Hippocampal formation (tissue), 2 donors: ENCODE measurements at regions not wholly inside any gene's neighbourhood (a gene's known extent, or its start where the extent isn't known, plus 50 kb on each side); places are given as distances from the start of the nearest gene placed in this dataset.
"Not testable (repeated sequence)": the region's sequence is repeated elsewhere in the genome, so short reads cannot be mapped to it uniquely, and the experiment has no call there.

Experiments
- DNase-seq, 2 donors: peaks; one replicate each; lab custom pipeline; 2025; lab: John Stamatoyannopoulos, UW

GRCh38 chr5:101206534-101206933 is 303.5 kb upstream of the ST8SIA4 start:
- no peak for DNase-seq

GRCh38 chr5:101205065-101205464 is 302.0 kb upstream of the ST8SIA4 start:
- DNase-seq = not testable (repeated sequence)

GRCh38 chr5:101180365-101180764 is 277.3 kb upstream of the ST8SIA4 start:
- DNase-seq = not testable (repeated sequence)

- no peak for DNase-seq
These were observed 273.5 kb upstream of the ST8SIA4 start for GRCh38 chr5:101176605-101177004.

GRCh38 chr5:101174981-101175380 is 271.9 kb upstream of the ST8SIA4 start:
- DNase-seq = no peak

- DNase-seq = no peak
These were observed 260.0 kb upstream of the ST8SIA4 start for GRCh38 chr5:101163088-101163487.

- DNase-seq = peak in 1 of 2 donors; percentile 68
These were observed 256.9 kb upstream of the ST8SIA4 start for GRCh38 chr5:101160002-101160401.

- no peak for DNase-seq
These were observed 255.9 kb upstream of the ST8SIA4 start for GRCh38 chr5:101159006-101159405.

- no peak for DNase-seq
These were observed 250.4 kb upstream of the ST8SIA4 start for GRCh38 chr5:101153526-101153925.

GRCh38 chr5:101143526-101143925 is 240.4 kb upstream of the ST8SIA4 start:
- DNase-seq = no peak

GRCh38 chr5:101142102-101142501 is 239.0 kb upstream of the ST8SIA4 start:
- no peak for DNase-seq

- DNase-seq = no peak
These were observed 233.4 kb upstream of the ST8SIA4 start for GRCh38 chr5:101136454-101136853.

GRCh38 chr5:101123363-101123762 is 220.3 kb upstream of the ST8SIA4 start:
- no peak for DNase-seq

- DNase-seq = no peak
These were observed 209.6 kb upstream of the ST8SIA4 start for GRCh38 chr5:101112645-101113044.

GRCh38 chr5:101103874-101104273 is 200.8 kb upstream of the ST8SIA4 start:
- DNase-seq = no peak

GRCh38 chr5:101102506-101102905 is 199.4 kb upstream of the ST8SIA4 start:
- DNase-seq = no peak

GRCh38 chr5:101091902-101092301 is 188.8 kb upstream of the ST8SIA4 start:
- no peak for DNase-seq

- DNase-seq = no peak
These were observed 181.3 kb upstream of the ST8SIA4 start for GRCh38 chr5:101084353-101084752.

GRCh38 chr5:101080462-101081240 is 177.6 kb upstream of the ST8SIA4 start:
- no peak for DNase-seq

- no peak for DNase-seq
These were observed 165.2 kb upstream of the ST8SIA4 start for GRCh38 chr5:101068298-101068697.

GRCh38 chr5:101067429-101067828 is 164.3 kb upstream of the ST8SIA4 start:
- DNase-seq = no peak

- no peak for DNase-seq
These were observed 159.8 kb upstream of the ST8SIA4 start for GRCh38 chr5:101062902-101063301.

- DNase-seq = no peak
These were observed 144.1 kb upstream of the ST8SIA4 start for GRCh38 chr5:101047181-101047580.

GRCh38 chr5:101045689-101046088 is 142.6 kb upstream of the ST8SIA4 start:
- no peak for DNase-seq
